HG02970 (cell line): ENCODE measurements at regions not wholly inside any gene's neighbourhood (a gene's known extent, or its start where the extent isn't known, plus 50 kb on each side); places are given as distances from the start of the nearest gene placed in this dataset.
"Not testable (repeated sequence)": the region's sequence is repeated elsewhere in the genome, so short reads cannot be mapped to it uniquely, and the experiment has no call there.

Source experiments
- ATAC-seq: cut with Tn5 transposase; IDR thresholded peaks from one replicate; pipeline ENCODE4 v1.9.1; 2021; ENCODE audit warnings: mild to moderate bottlenecking, moderate library complexity, moderate number of reproducible peaks; ENCODE audit not compliant: unreplicated experiment, low FRiP score

GRCh38 chr6:27684264-27685211 lies 211.6 kb upstream of the ZNF184 start:
- ATAC-seq = no peak

DNA sequence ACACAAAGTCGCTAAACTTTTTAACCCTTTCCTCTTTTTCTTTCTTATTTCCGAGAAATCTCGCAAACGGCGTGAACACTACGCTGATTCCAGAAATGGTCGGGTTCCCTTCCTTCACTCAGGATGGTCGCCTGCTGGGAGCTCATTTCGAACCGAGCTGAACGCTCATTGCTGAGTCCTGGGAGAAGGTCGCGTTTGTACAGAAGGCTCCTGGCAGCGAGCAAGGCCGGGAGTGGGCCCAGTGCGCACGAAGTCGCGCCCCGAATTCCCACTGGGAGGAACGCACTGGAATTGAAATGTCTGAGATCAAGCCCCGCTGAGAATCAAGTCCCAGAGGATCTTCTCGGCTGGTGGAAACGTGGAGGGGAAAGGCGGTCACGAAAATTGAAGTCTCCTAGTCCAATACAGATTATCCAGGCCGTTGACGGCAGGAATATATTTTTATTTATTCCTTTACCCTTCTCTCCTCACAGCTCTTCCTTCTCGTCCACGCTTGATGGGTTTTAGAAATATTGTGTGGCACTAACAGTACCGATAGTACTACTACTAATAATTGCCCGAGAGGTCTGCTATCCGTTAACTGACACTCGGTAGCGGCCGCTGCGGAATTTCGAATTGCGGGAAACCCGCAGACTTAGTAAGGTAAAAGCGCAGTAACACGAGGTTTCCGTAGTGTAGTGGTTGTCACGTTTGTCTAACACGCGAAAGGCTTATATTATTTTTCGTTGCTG lies 207.2 kb upstream of the ZNF184 start:
- ATAC-seq = no peak

GRCh38 chr6:27679308-27679963 lies 206.5 kb upstream of the ZNF184 start:
- no peak for ATAC-seq

DNA sequence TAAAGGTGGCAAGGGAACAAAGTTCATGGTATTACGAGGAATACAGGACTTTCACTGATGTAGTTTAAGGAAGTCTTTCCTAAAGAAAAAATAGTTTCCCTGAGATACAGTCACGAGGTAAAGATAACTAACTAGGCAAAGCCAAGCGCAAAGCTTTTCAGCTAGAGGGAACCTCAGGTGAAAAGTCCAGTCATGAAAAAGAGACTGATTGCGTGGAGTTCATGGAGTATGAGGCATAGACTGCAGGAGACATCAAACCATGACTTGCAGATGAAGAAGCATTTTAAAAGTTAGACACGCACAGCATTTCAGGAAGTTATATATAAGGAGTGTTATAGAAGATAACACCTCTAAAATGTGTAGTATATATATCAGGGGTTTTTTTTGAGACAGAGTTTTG lies 205.6 kb upstream of the ZNF184 start:
- ATAC-seq = no peak

DNA sequence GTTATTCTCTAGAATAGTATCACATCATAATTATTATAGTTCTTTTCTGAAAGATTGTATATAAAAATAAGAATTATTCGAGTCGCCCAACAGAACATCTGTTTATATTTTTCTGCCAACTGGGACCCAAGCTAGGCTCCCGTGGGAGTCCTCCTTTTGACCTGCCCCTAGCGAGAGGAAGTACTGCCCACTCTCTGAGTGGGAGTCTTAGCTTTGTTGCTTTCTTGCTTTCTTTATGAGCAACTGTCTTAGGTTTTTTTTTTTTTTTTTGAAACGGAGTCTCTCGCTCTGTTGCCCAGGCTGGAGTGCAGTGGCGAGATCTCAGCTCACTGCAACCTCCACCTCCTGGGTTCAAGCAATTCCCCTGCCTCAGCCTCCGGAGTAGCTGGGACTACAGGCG lies 202.0 kb upstream of the ZNF184 start:
- ATAC-seq = no peak

GRCh38 chr6:27672113-27672799 lies 199.4 kb upstream of the ZNF184 start:
- ATAC-seq = peak; percentile 53

DNA sequence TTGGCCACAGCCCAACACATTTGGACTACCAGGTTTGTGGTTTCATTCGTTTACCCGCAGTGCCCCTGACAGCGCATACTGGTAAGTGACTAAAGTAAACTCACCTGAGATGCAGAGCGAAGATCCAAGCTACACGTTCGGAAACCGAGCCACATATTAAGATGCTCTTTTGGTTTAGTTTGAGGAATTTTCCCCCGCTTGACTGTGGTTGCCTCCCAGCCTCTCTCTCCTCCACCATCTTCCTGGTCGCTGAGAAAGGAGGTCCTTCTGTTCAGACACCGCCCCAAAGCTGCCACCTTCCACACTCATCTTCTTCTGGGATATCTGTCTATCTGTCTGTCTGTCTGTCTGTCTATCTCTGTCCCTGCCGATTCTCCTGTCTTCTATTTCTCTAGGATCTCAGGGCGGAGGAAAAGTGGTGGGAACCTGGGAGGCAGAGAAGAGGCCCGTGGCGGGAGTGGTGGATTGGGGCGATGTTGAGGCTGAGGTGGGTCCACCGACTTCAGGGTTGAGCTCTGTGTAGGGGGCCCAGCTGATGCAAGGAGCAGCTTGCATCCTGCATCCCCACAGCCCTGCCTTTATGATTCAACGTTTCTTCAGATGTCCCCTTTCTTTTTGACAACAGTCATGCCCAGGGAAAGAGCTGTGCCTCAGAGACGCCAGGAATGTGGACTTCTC lies 196.9 kb upstream of the ZNF184 start:
- no peak for ATAC-seq

GRCh38 chr6:27669295-27669623 lies 196.4 kb upstream of the ZNF184 start:
- no peak for ATAC-seq

DNA sequence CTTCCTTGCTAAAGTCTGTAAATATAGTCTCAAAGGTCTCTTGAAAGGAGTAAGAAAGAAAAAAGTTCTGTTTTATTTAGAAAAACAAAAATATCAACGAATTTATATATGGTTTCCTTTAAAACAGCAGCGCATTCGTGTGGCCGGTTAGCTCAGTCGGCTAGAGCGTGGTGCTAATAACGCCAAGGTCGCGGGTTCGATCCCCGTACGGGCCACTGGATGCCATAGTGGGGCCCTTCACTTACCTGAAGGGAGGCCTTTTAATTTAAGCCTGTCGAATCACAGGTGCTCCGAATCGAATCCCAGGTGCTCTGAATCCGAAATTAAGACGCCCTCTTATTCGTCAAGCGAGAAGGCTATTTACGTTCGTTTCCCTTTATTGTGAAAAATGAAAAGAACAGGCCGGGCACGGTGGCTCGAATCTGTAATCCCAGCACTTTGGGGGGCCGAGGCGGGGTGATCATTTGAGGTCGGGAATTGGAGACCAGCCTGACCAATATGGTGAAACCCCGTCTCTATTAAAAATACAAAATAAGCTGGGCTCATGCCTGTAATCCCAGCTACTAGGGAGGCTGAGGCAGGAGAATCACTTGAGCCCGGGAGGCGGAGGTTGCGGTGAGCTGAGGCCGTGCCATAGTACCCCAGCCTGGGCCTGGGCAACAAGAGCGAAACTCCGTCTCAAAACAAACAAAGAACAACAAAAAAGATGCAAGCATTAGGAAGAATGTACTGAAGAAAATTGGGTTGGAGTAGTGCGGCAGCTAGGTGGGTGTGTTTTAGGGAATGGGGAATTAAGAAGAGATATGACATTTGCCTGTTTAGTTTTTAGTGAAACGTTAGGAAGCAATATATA lies 195.8 kb upstream of the ZNF184 start:
- no peak for ATAC-seq

DNA sequence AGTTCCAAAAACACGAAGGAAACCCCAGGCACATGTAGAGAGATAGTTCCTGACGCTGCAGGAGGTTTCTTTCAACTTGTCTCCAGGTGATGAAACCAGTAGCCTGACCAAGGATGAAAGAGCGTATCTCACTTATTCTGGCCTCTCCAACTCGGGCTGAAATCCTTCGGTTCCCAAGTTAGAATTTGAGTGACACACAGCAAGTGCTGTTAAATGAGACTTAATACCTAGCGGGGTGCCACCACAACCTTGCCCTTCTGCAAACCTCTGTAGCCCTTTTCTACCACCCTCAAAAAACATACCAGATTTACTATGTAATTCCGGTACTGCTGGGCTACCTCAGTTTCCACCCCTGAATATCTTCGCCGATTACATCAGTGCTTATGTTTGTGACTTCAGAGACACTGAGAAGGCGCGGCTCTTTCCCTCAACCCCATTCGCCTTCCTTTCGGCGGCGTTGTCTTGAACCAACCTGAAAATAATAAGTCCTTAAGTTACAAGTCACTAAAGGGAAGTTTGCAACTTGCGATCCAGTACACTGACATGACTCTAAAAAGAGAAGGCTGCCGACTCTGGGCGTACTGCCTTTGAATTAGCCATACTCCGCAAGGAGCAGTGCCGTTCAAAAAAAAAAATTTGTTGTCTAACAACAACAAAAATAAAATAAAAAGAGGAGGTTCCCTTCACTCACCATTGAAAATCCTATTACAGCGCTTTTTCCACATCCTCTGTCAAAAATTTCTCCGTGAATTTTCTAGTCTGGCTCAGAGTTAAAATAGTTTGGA lies 194.9 kb upstream of the ZNF184 start:
- no peak for ATAC-seq

DNA sequence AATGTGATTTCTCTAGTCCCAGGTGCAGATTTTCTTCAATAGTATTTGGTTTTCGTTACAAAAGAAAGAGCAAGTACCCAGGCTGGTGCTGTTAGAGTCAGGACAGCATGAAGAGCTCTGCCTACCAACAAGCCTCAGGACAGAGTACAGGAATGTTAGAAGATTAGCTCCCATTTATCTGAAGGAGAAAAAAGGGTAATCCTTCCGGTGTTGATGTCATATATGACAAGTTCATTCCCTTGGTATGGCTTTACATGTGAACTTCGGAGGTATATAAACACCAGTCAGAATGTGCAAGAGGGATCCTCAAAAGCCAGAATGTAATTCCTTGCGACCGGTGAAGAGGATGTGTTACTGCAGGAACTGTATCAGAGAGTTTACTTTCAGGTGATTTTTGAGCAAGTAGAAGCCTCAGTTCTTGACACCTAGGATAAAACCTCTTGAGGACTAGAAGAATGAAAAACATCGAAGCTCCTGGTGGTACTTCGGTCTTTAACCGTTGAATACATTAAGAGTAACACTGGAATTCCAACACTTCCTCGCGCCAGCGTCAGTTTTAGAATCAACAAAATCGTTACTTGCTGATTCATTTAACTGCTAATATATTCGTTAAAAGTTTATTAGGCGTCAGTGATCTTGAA lies 194.2 kb upstream of the ZNF184 start:
- no peak for ATAC-seq

GRCh38 chr6:27662769-27663168 lies 189.9 kb upstream of the ZNF184 start:
- no peak for ATAC-seq

- ATAC-seq = not testable (repeated sequence)
Measured at GRCh38 chr6:27662212-27662611, 189.3 kb upstream of the ZNF184 start.

DNA sequence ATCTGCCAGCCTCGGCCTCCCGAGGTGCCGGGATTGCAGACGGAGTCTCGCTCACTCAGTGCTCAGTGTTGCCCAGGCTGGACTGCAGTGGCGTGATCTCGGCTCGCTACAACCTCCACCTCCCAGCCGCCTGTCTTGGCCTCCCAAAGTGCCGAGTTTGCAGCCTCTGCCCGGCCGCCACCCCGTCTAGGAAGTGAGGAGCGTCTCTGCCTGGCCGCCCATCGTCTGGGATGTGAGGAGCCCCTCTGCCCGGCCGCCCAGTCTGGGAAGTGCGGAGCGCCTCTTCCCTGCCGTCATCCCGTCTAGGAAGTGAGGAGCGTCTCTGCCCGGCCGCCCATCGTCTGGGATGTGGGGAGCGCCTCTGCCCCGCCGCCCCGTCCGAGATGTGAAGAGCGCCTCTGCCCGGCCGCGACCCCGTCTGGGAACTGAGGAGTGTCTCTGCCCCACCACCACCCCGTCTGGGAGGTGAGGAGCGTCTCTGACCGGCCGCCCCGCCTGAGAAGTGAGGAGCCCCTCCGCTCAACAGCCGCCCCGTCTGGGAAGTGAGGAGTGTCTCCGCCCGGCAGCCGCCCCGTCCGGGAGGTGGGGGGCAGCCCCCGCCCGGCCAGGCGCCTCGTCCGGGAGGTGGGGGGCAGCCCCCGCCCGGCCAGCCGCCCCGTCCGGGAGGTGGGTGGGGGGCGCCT lies 180.4 kb upstream of the ZNF184 start:
- ATAC-seq = not testable (repeated sequence)

- ATAC-seq = no peak
Measured at GRCh38 chr6:27651371-27651732, 178.4 kb upstream of the ZNF184 start.

- ATAC-seq = no peak
Measured at GRCh38 chr6:27650620-27651370, 177.9 kb upstream of the ZNF184 start.

DNA sequence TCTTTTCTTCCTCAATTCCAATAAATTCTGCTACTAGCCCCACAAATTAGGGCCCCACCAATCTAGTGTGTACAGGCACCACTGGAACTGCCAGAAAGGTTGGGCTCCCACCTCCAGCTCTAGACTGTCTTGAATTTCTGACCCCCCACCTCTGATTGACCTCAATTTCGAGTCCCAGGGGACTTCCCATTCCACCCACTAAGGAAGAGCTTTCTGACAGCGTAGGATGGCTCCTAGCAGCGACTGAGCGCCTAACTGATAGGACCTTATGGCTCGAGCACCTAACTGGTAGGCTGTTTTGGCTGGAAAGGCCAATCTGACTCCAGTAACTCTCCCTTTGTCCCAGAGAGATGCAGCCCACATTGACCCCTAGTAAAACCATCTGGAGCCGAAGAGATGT lies 171.6 kb upstream of the ZNF184 start:
- ATAC-seq = no peak
